NCI-H2171 treated with DMSO at 0.1 percent for 48 hours (cell line): ENCODE measurements at regions not wholly inside any gene's neighbourhood (a gene's known extent, or its start where the extent isn't known, plus 50 kb on each side); places are given as distances from the start of the nearest gene placed in this dataset.

Source experiments
- DNase-seq: peaks from one replicate; lab custom pipeline; 2025; lab: John Stamatoyannopoulos, UW

GRCh38 chr2:122982936-122983335 is 1042.2 kb upstream of the CNTNAP5 start:
- DNase-seq: no peak

- no peak for DNase-seq
Observed at GRCh38 chr2:122988395-122989221, 1036.5 kb upstream of the CNTNAP5 start.

- no peak for DNase-seq
Observed at GRCh38 chr2:122993592-122993991, 1031.5 kb upstream of the CNTNAP5 start.

DNA sequence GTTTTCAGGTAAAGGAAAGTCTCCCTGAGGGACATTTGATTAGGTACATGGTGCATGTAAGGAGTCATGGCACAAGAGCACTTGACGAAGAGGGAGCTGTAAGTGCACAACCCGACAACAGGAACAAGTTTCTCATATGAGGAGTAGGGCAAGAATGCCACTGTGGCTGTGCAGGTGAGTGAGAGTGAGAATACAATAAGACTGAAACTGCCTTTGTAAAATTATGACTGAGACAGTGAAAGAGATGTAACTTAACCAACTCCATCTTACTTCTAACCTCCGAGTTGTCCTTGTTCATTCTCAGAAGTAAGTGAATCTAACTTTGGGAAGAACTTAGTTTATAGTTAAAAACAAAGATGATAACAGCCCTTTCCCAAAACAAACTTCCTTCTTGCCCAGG is 1025.8 kb upstream of the CNTNAP5 start:
- no peak for DNase-seq

GRCh38 chr2:122999821-123000220 is 1025.3 kb upstream of the CNTNAP5 start:
- DNase-seq: no peak

GRCh38 chr2:123002660-123003248 is 1022.3 kb upstream of the CNTNAP5 start:
- DNase-seq: no peak

DNA sequence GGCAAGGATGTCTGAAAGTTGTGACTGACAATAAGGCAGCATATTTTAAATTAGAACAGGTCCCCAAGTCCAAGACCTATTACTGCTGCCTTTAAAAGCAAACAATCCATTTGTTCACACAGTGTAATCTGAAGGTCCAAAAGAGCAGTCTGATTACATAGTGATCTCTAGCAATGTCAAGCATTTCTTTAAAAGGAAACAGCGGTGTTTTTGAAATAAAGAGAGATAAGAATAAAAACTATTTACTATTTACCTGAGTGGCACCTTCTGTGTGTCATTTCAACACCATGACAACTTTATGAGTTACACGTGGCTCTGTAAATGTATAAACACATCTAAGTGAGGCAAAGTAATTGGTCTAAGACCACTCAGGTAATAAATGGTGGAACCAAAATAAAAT is 1009.9 kb upstream of the CNTNAP5 start:
- DNase-seq: no peak

DNA sequence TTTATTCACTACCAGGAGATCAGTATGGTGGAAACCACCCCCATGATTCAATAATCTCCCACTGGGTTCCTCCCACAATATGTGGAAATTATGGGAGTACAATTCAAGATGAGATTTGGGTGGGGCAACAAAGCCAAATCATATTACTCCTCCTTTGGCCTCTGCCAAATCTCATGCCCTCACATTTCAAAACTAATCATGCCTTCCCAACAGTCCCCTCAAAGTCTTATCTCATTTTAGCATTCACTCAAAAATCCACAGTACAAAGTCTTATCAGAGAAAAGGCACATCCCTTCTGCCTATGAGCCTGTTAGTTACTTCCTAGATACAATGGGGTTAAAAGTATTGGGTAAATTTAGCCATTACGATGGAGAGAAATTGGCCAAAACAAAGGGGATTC is 989.5 kb upstream of the CNTNAP5 start:
- DNase-seq: no peak

- DNase-seq: no peak
Observed at GRCh38 chr2:123036300-123036699, 988.8 kb upstream of the CNTNAP5 start.

GRCh38 chr2:123040506-123040905 is 984.6 kb upstream of the CNTNAP5 start:
- DNase-seq: no peak

DNA sequence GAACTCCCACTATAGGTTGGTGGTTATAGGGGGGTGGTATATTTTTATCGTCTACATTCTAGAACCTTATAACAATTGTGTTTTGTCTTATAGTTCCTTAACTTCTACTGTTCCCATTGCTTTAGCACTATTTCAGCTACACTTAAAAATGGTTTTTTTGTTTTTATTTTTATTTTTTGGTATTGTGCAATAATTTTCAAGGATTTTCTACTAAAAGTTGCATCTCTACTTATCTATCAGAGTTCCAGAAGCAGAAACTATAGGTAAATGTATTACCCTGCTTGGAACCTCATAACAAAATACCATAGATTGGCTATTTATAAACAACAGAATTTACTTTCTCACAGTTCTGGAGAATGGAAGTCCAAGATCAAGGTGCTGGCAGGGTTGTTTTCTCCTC is 981.6 kb upstream of the CNTNAP5 start:
- no peak for DNase-seq

GRCh38 chr2:123045713-123046112 is 979.4 kb upstream of the CNTNAP5 start:
- DNase-seq: no peak

GRCh38 chr2:123047186-123047585 is 977.9 kb upstream of the CNTNAP5 start:
- DNase-seq: no peak

DNA sequence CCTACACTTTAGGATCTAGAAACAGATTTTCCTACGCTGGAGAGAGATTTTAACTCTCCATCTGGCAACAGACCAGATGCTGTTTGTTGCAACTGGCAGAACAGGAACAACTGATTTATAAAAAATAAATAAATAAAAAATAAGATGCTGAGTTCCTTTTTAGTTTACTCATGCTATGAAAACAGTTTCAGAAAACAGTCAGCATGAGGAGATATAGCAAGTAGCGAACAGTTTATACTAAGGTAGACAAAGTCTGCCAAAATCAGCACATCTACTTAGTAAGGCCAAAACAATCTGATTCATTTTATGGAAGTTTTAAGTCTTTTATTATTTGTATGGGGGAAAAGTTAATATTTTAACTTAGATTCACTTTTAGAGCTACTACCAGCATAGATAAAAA is 974.0 kb upstream of the CNTNAP5 start:
- DNase-seq: no peak

GRCh38 chr2:123061534-123061933 is 963.6 kb upstream of the CNTNAP5 start:
- DNase-seq: no peak

- no peak for DNase-seq
Observed at GRCh38 chr2:123073371-123073770, 951.7 kb upstream of the CNTNAP5 start.

- DNase-seq: no peak
Observed at GRCh38 chr2:123073956-123074355, 951.1 kb upstream of the CNTNAP5 start.

DNA sequence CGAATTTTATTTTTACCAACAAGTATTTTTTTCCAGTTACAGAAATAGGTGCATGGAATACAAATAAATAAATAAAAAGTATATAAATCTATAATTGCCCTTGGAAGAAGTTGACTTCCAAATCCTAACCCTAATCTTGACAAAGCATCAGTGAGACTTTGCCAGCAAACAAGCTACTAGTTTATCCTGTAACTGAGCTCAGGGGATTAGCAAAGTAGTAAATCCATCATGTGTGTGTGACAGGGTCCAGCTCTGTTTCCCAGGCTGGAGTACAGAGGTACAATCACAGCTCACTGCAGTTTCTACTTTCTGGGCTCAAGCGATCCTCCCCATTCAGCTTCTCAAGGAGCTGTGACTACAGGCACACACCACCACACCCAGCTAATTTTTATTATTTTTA is 948.0 kb upstream of the CNTNAP5 start:
- no peak for DNase-seq

DNA sequence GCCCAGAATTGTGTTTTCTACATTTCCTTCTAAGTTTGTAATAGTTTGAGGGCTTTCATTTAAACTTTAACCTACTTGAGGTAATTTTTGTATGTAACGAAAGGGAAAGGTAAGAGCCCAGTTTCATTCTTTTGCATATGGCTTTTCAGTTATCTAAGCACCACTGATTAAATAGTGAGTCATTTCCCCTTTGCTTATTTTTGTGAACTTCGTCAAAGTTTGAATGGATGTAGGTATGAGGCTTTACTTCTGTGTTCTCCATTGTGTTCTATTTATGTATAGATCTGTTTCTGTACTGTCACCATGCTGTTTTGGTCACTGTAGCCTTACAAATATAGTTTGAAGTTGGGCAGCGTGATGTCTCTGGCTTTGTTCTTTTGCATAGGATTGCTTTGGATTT is 944.8 kb upstream of the CNTNAP5 start:
- DNase-seq: no peak

- DNase-seq: no peak
Observed at GRCh38 chr2:123085484-123085883, 939.6 kb upstream of the CNTNAP5 start.

DNA sequence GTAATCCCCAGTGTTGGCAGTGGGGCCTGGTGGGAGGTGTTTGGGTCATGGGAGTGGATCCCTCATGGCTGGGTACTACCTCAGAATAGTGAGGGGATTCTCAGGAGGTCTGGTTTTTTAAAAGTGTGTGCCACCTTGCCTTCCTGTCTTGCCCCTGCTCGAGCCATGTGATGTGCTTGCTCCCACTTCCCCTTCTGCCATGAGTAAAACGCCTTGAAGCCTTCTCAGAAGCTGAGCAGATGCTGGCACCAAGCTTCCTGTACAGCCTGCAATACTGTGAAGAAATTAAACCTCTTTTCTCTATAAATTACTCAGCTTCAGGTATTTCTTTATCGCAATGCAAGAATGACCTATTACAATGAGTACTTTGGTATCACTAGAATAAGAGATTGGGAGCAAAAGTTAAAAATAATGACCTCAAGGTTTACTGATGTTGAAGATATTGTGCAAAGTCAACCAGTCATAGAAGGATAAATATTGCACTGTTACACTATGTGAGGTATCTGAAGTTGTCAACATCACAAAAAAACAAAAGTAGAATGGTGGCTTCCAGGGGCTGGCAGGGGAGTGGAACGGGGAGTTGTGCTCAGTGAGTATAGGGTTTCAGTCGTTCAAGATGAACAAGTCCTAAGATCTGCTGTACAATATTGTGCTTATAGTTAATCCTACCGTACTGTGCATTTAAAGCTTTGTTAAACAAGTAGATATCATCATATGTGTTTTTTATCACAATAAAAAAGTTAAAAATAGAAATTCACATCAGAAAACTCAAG is 938.3 kb upstream of the CNTNAP5 start:
- no peak for DNase-seq

DNA sequence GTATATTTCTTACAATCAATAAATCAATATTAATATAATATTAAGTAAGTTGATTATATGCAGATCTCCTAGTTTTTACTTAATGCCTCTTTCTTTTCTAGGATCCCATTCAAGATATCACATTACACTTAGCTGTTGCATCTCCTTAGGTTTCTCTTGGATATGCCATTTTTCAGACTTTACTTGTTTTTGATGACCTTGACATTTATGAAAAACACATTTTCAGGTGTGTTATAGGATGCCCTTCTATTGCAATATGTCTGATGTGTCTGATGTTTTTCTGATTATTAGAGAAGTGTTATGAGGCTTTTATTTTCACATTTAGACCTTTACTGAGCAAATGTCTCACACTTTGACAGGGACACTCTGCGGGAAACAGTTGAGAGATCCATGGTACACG is 933.6 kb upstream of the CNTNAP5 start:
- DNase-seq: no peak

GRCh38 chr2:123093199-123093598 is 931.9 kb upstream of the CNTNAP5 start:
- no peak for DNase-seq
